ENCODE measurements at regions not wholly inside any gene's neighbourhood (a gene's known extent, or its start where the extent isn't known, plus 50 kb on each side); places are given as distances from the start of the nearest gene placed in this dataset.
"Not testable (repeated sequence)": the region's sequence is repeated elsewhere in the genome, so short reads cannot be mapped to it uniquely, and the experiment has no call there.

GRCh38 chr16:22652463-22652845, 141.8 kb downstream of the NPIPB5 start:
- H3K36me3 ChIP-seq (ENCODE audit: control insufficient read depth in 2 of 3, insufficient read depth in 3 of 3, low read length in 3 of 3), result no peaks in the 10 kb centered on the region
- intact Hi-C loops (cut with DNase I), result no loop called here
- FAIRE-seq, result no peak
- no peaks in the 10 kb centered on the region for H3K4me1 ChIP-seq (ENCODE audit: control insufficient read depth in 2 of 3, insufficient read depth in 2 of 3, low read depth in 1 of 3, low read length in 3 of 3)
- H3K27ac ChIP-seq (ENCODE audit: low read depth in 2 of 2, low read length in 2 of 2), result no peak overlapping the region
- DNase-seq, result no peak
- H3K9me3 ChIP-seq (ENCODE audit: control insufficient read depth in 2 of 3, insufficient read depth in 1 of 3, low read length in 3 of 3), result no peaks in the 10 kb centered on the region
- no peaks in the 10 kb centered on the region for H3K27me3 ChIP-seq (ENCODE audit: control insufficient read depth, insufficient read depth, low read length)
- no peak overlapping the region for H3K4me3 ChIP-seq (ENCODE audit: low read length in 3 of 3)
- H3K9ac ChIP-seq (ENCODE audit: low read length in 3 of 3), result no peak overlapping the region
- no peak for TF ChIP-seq CTCF (IDR thresholded peaks at IDR 0.05; ENCODE audit: borderline replicate concordance, extremely low read depth, insufficient read depth)

GRCh38 chr16:22653876-22654275, 143.2 kb downstream of the NPIPB5 start:
- Histone ChIP-seq H3K27ac (ENCODE audit: low read depth in 2 of 2, low read length in 2 of 2) (no peak overlapping the region), H3K36me3 (ENCODE audit: control insufficient read depth in 2 of 3, insufficient read depth in 3 of 3, low read length in 3 of 3) (no peaks in the 10 kb centered on the region), H3K9me3 (ENCODE audit: control insufficient read depth in 2 of 3, insufficient read depth in 1 of 3, low read length in 3 of 3) (no peaks in the 10 kb centered on the region), H3K4me3 (ENCODE audit: low read length in 3 of 3) (no peak overlapping the region), H3K9ac (ENCODE audit: low read length in 3 of 3) (no peak overlapping the region), H3K4me1 (ENCODE audit: control insufficient read depth in 2 of 3, insufficient read depth in 2 of 3, low read depth in 1 of 3, low read length in 3 of 3) (no peaks in the 10 kb centered on the region), H3K27me3 (ENCODE audit: control insufficient read depth, insufficient read depth, low read length) (no peaks in the 10 kb centered on the region)
- DNase-seq (no peak), FAIRE-seq (no peak)
- intact Hi-C loops (cut with DNase I), result no loop called here
- no peak for TF ChIP-seq CTCF (IDR thresholded peaks at IDR 0.05; ENCODE audit: borderline replicate concordance, extremely low read depth, insufficient read depth)

- H3K4me3 ChIP-seq (ENCODE audit: low read length in 3 of 3); H3K27ac ChIP-seq (ENCODE audit: low read depth in 2 of 2, low read length in 2 of 2); DNase-seq; H3K9me3 ChIP-seq (ENCODE audit: control insufficient read depth in 2 of 3, insufficient read depth in 1 of 3, low read length in 3 of 3); intact Hi-C loops (cut with DNase I); H3K36me3 ChIP-seq (ENCODE audit: control insufficient read depth in 2 of 3, insufficient read depth in 3 of 3, low read length in 3 of 3); H3K27me3 ChIP-seq (ENCODE audit: control insufficient read depth, insufficient read depth, low read length); H3K9ac ChIP-seq (ENCODE audit: low read length in 3 of 3); H3K4me1 ChIP-seq (ENCODE audit: control insufficient read depth in 2 of 3, insufficient read depth in 2 of 3, low read depth in 1 of 3, low read length in 3 of 3); FAIRE-seq: not testable (repeated sequence)
Observed at GRCh38 chr16:22656573-22656972, 145.9 kb downstream of the NPIPB5 start.

- FAIRE-seq (no peak), DNase-seq (no peak)
- no peak overlapping the region for H3K27ac ChIP-seq (ENCODE audit: low read depth in 2 of 2, low read length in 2 of 2)
- no peaks in the 10 kb centered on the region for H3K9me3 ChIP-seq (ENCODE audit: control insufficient read depth in 2 of 3, insufficient read depth in 1 of 3, low read length in 3 of 3)
- H3K9ac ChIP-seq (ENCODE audit: low read length in 3 of 3), result no peak overlapping the region
- no peaks in the 10 kb centered on the region for H3K4me1 ChIP-seq (ENCODE audit: control insufficient read depth in 2 of 3, insufficient read depth in 2 of 3, low read depth in 1 of 3, low read length in 3 of 3)
- intact Hi-C loops (cut with DNase I), result no loop called here
- H3K36me3 ChIP-seq (ENCODE audit: control insufficient read depth in 2 of 3, insufficient read depth in 3 of 3, low read length in 3 of 3), result no peaks in the 10 kb centered on the region
- TF ChIP-seq CTCF (IDR thresholded peaks at IDR 0.05; ENCODE audit: borderline replicate concordance, extremely low read depth, insufficient read depth), result no peak
- no peak overlapping the region for H3K4me3 ChIP-seq (ENCODE audit: low read length in 3 of 3)
- H3K27me3 ChIP-seq (ENCODE audit: control insufficient read depth, insufficient read depth, low read length), result no peaks in the 10 kb centered on the region
Observed at GRCh38 chr16:22659933-22660332, 149.2 kb downstream of the NPIPB5 start.

Measured in kidney (tissue), 13 donors.